CD14-positive monocyte (primary cell): ENCODE measurements at regions not wholly inside any gene's neighbourhood (a gene's known extent, or its start where the extent isn't known, plus 50 kb on each side); places are given as distances from the start of the nearest gene placed in this dataset.

ENCODE experiments used
- DNase-seq, 3 donors: peaks; one replicate each; pipeline ENCODE4 v3.0.0-alpha.2; 2011 to 2022
- H2AFZ ChIP-seq: 2 replicates; pipeline ENCODE4 v1.6.0; 2012; ENCODE audit warnings: mild to moderate bottlenecking, low read depth, low read length, inconsistent platforms; ENCODE audit not compliant: insufficient read depth, poor library complexity, severe bottlenecking
- H3K27ac ChIP-seq, 2 donors: 1 replicate in 1 of 2; 2 replicates in 1 of 2; pipeline ENCODE4 v1.5.1; 2012 to 2013; ENCODE audit warnings: low read length in 2 of 2, control low read depth in 1 of 2, inconsistent platforms in 1 of 2, low read depth in 1 of 2, mild to moderate bottlenecking in 1 of 2
- H3K27me3 ChIP-seq, 2 donors: one replicate each; pipeline versions ENCODE4 v1.6.0 to v1.6.1; 2011 to 2013; ENCODE audit warnings: low read length in 2 of 2; ENCODE audit not compliant: control insufficient read depth in 2 of 2, insufficient read depth in 2 of 2
- H3K36me3 ChIP-seq, 2 donors: replicated peaks in 1 of 2; 1 replicate in 1 of 2; 2 replicates in 1 of 2; pipeline versions ENCODE4 v1.5.1 to v1.6.1; 2012 to 2013; ENCODE audit warnings: low read length in 2 of 2, control low read depth in 1 of 2, inconsistent platforms in 1 of 2, mild to moderate bottlenecking in 1 of 2; ENCODE audit not compliant: insufficient read depth in 2 of 2, control insufficient read depth in 1 of 2
- H3K4me1 ChIP-seq, 2 donors: 1 replicate in 1 of 2; 2 replicates in 1 of 2; pipeline versions ENCODE4 v1.5.1 to v1.6.1; 2012 to 2013; ENCODE audit warnings: low read length in 2 of 2, control low read depth in 1 of 2, inconsistent platforms in 1 of 2, mild to moderate bottlenecking in 1 of 2, moderate library complexity in 1 of 2; ENCODE audit not compliant: insufficient read depth in 2 of 2, control insufficient read depth in 1 of 2
- H3K4me2 ChIP-seq: replicated peaks from 2 replicates; pipeline ENCODE3; 2012; ENCODE audit warnings: low read length, moderate library complexity, mild to moderate bottlenecking; ENCODE audit not compliant: poor library complexity, severe bottlenecking; ENCODE audit errors: extremely low read depth
- H3K4me3 ChIP-seq, 3 experiments: fragments of 200-600 bp in 1 of 3; sonication (generic) in 1 of 3; replicated peaks in 1 of 3; 1 replicate in 2 of 3; 2 replicates in 1 of 3; pipeline ENCODE4 v1.5.1; 2011 to 2013; ENCODE audit warnings: low read length in 3 of 3, mild to moderate bottlenecking in 3 of 3, control low read depth in 2 of 3, low read depth in 2 of 3, inconsistent platforms in 1 of 3, moderate library complexity in 1 of 3
- H3K79me2 ChIP-seq: 2 replicates; pipeline ENCODE4 v1.6.0; 2012; ENCODE audit warnings: mild to moderate bottlenecking, control low read depth, inconsistent platforms, low read length, moderate library complexity; ENCODE audit not compliant: insufficient read depth
- H3K9ac ChIP-seq: 2 replicates; pipeline ENCODE4 v1.6.0; 2017; ENCODE audit warnings: low read length, mild to moderate bottlenecking; ENCODE audit not compliant: insufficient read depth, poor library complexity, severe bottlenecking
- H3K9me3 ChIP-seq, 2 donors: replicated peaks in 1 of 2; 1 replicate in 1 of 2; 2 replicates in 1 of 2; pipeline versions ENCODE4 v1.5.1 to v1.6.1; 2012 to 2013; ENCODE audit warnings: low read length in 2 of 2, control low read depth in 1 of 2; ENCODE audit not compliant: control insufficient read depth in 1 of 2, insufficient read depth in 1 of 2
- H4K20me1 ChIP-seq: 2 replicates; pipeline ENCODE4 v1.6.0; 2012; ENCODE audit warnings: mild to moderate bottlenecking, low read length, control low read depth, moderate library complexity; ENCODE audit not compliant: insufficient read depth
- H3K27ac Mint-ChIP-seq, 7 donors: one replicate each; pipeline ENCODE4 v1.8.0; 2020; ENCODE audit warnings: mild to moderate bottlenecking in 7 of 7, mixed read lengths in 7 of 7, moderate library complexity in 6 of 7, inconsistent platforms in 2 of 7
- H3K27me3 Mint-ChIP-seq, 3 donors: one replicate each; pipeline ENCODE4 v1.8.0; 2021 to 2022; ENCODE audit warnings: low read depth in 3 of 3, mild to moderate bottlenecking in 3 of 3, mixed read lengths in 3 of 3, moderate library complexity in 3 of 3, inconsistent platforms in 1 of 3
- H3K36me3 Mint-ChIP-seq, 2 donors: one replicate each; pipeline ENCODE4 v1.8.0; 2020; ENCODE audit warnings: mixed read lengths in 2 of 2, inconsistent platforms in 1 of 2, mild to moderate bottlenecking in 1 of 2
- H3K4me1 Mint-ChIP-seq: one replicate; pipeline ENCODE4 v1.8.0; 2020; ENCODE audit warnings: mild to moderate bottlenecking, mixed read lengths
- H3K4me3 Mint-ChIP-seq, 2 donors: one replicate each; pipeline ENCODE4 v1.8.0; 2020; ENCODE audit warnings: mild to moderate bottlenecking in 2 of 2, mixed read lengths in 2 of 2, moderate library complexity in 1 of 2
- H3K9me3 Mint-ChIP-seq, 7 donors: one replicate each; pipeline ENCODE4 v1.8.0; 2020 to 2022; ENCODE audit warnings: mixed read lengths in 7 of 7, mild to moderate bottlenecking in 6 of 7, moderate library complexity in 6 of 7, inconsistent platforms in 2 of 7
- WGBS: methylation state at CpG from one replicate; pipeline ENCODE4 v1.1.5; 2013; ENCODE audit warnings: missing lambda C conversion rate; ENCODE audit not compliant: insufficient coverage; 5-methylcytosine and 5-hydroxymethylcytosine counted together
- intact Hi-C, 2 donors: fragments of 100-400 bp; cut with micrococcal nuclease; formaldehyde crosslinking; loops; one replicate each; pipeline versions ENCODE4 v1.15.0 to v1.15.1; 2023
- TF ChIP-seq, protein P1 (sequence below): fragments of 200-600 bp; IDR thresholded peaks from one replicate; pipeline ENCODE4 v1.8.0; 2022; ENCODE audit warnings: antibody characterized with exemption, mild to moderate bottlenecking

- no peaks in the 10 kb centered on the region for H3K36me3 Mint-ChIP-seq
- H3K27me3 ChIP-seq = no peaks in the 10 kb centered on the region
- no peak for DNase-seq
- H3K9ac ChIP-seq = no peak overlapping the region
- H3K4me1 ChIP-seq = no peaks in the 10 kb centered on the region
- H3K9me3 ChIP-seq = no peaks in the 10 kb centered on the region
- no peaks in the 10 kb centered on the region for H3K4me1 Mint-ChIP-seq
- peaks cover 0 to 3% (median 1%) of the 10 kb centered on the region in 7 donors for H3K9me3 Mint-ChIP-seq
- H3K27ac Mint-ChIP-seq = no peak overlapping the region
- H3K36me3 ChIP-seq = no peaks in the 10 kb centered on the region
- H3K27me3 Mint-ChIP-seq = no peaks in the 10 kb centered on the region
- no peak overlapping the region for H3K4me2 ChIP-seq
- no peaks in the 10 kb centered on the region for H4K20me1 ChIP-seq
- no peak overlapping the region for H3K4me3 Mint-ChIP-seq
- TF ChIP-seq, protein P1, sequence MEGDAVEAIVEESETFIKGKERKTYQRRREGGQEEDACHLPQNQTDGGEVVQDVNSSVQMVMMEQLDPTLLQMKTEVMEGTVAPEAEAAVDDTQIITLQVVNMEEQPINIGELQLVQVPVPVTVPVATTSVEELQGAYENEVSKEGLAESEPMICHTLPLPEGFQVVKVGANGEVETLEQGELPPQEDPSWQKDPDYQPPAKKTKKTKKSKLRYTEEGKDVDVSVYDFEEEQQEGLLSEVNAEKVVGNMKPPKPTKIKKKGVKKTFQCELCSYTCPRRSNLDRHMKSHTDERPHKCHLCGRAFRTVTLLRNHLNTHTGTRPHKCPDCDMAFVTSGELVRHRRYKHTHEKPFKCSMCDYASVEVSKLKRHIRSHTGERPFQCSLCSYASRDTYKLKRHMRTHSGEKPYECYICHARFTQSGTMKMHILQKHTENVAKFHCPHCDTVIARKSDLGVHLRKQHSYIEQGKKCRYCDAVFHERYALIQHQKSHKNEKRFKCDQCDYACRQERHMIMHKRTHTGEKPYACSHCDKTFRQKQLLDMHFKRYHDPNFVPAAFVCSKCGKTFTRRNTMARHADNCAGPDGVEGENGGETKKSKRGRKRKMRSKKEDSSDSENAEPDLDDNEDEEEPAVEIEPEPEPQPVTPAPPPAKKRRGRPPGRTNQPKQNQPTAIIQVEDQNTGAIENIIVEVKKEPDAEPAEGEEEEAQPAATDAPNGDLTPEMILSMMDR = no peak
- H2AFZ ChIP-seq = no peak overlapping the region
- intact Hi-C loops = no loop called here
- H3K4me3 ChIP-seq = no peak overlapping the region
- no peak overlapping the region for H3K27ac ChIP-seq
- no peaks in the 10 kb centered on the region for H3K79me2 ChIP-seq
Observed at GRCh38 chr16:63776034-63776433, 1345.8 kb downstream of the CDH11 start.

- Histone ChIP-seq H3K9me3 (no peaks in the 10 kb centered on the region), H3K4me2 (no peak overlapping the region), H3K27me3 (no peaks in the 10 kb centered on the region), H3K9ac (no peak overlapping the region), H4K20me1 (no peaks in the 10 kb centered on the region), H3K36me3 (no peaks in the 10 kb centered on the region), H3K4me3 (no peak overlapping the region), H3K4me1 (no peaks in the 10 kb centered on the region), H3K79me2 (no peaks in the 10 kb centered on the region), H3K27ac (no peak overlapping the region), H2AFZ (no peak overlapping the region)
- H3K4me3 Mint-ChIP-seq = no peak overlapping the region
- TF ChIP-seq, protein P1 = no peak
- H3K27me3 Mint-ChIP-seq = no peaks in the 10 kb centered on the region
- no peaks in the 10 kb centered on the region for H3K4me1 Mint-ChIP-seq
- H3K27ac Mint-ChIP-seq = no peak overlapping the region
- DNase-seq = no peak
- intact Hi-C loops = no loop called here
- WGBS = 100% methylated on average over 1 of the region's 3 CpGs
- peaks cover 0 to 4% (median 2%) of the 10 kb centered on the region in 7 donors for H3K9me3 Mint-ChIP-seq
- no peaks in the 10 kb centered on the region for H3K36me3 Mint-ChIP-seq
Observed at GRCh38 chr16:63774302-63774701, 1347.6 kb downstream of the CDH11 start.
